K562 (cell line): ENCODE measurements at regions not wholly inside any gene's neighbourhood (a gene's known extent, or its start where the extent isn't known, plus 50 kb on each side); places are given as distances from the start of the nearest gene placed in this dataset.

Source experiments
- ATAC-seq: fragments of 200-7000 bp; cut with Tn5 transposase; 3 replicates; pipeline ENCODE4 v1.9.1; 2020; ENCODE audit warnings: moderate library complexity
- BruUV-seq: library from RNA; stranded (reverse); fragments of 400-500 nt; replicated peaks from 2 replicates; lab custom pipeline; 2021; lab: Mats Ljungman, UMichigan
- CTCF ChIA-PET: fragments of 300-600 bp; formaldehyde crosslinking; extraction: SDS; loops from one replicate; lab custom pipeline; 2021; ENCODE audit warnings: low intra/inter-chr PET ratio; lab: Yijun Ruan, JAX
- POLR2A ChIA-PET: fragments of 300-600, 350-650 bp; sonication (Branson Sonifier 250); formaldehyde crosslinking; extraction: SDS; loops from one replicate; lab custom pipeline; 2021; ENCODE audit warnings: antibody characterized with exemption, inconsistent platforms; lab: Yijun Ruan, JAX
- DNase-seq, 4 experiments: peaks; one replicate each; pipeline versions ENCODE4 v3.0.0 to v3.0.0-alpha.2; 2011 to 2018; ENCODE audit warnings: low spot score in 3 of 4, mixed read lengths in 3 of 4; ENCODE audit errors: extremely low read depth in 1 of 4
- FAIRE-seq: peaks from 2 replicates; lab custom pipeline; 2011; peaks lifted over from hg19 to GRCh38; lab: Jason Lieb, UNC
- H2AFZ ChIP-seq: 2 replicates; pipeline ENCODE4 v1.6.0; 2011; ENCODE audit warnings: low read depth, low read length, control low read depth, inconsistent platforms
- H3K27ac ChIP-seq: fragments of 200-600 bp; 3 replicates; pipeline ENCODE4 v1.8.0; 2011; ENCODE audit warnings: low read depth, mild to moderate bottlenecking, control low read depth, inconsistent platforms, low read length, moderate library complexity, mixed read lengths; ENCODE audit errors: extremely low read depth
- H3K27me3 ChIP-seq, 2 experiments: fragments of 300-600 bp in 1 of 2; 2 replicates in 1 of 2; 3 replicates in 1 of 2; pipeline versions ENCODE4 v1.6.0 to v1.8.0; 2011; ENCODE audit warnings: inconsistent platforms in 2 of 2, low read length in 2 of 2, mild to moderate bottlenecking in 1 of 2, mixed read lengths in 1 of 2, moderate library complexity in 1 of 2; ENCODE audit not compliant: control insufficient read depth in 2 of 2, insufficient read depth in 2 of 2
- H3K36me3 ChIP-seq: fragments of 300-600 bp; 3 replicates; pipeline ENCODE4 v1.8.0; 2011; ENCODE audit warnings: mild to moderate bottlenecking, low read length, inconsistent platforms; ENCODE audit not compliant: control insufficient read depth, insufficient read depth
- H3K4me1 ChIP-seq, 2 experiments: fragments of 200-600 bp in 1 of 2; replicated peaks in 1 of 2; 2 replicates in 1 of 2; 3 replicates in 1 of 2; pipeline versions ENCODE4 v1.5.1 to v1.8.0; 2011; ENCODE audit warnings: inconsistent platforms in 2 of 2, low read length in 2 of 2, mild to moderate bottlenecking in 1 of 2, mixed read lengths in 1 of 2, moderate library complexity in 1 of 2; ENCODE audit not compliant: control insufficient read depth in 2 of 2, insufficient read depth in 2 of 2
- H3K4me2 ChIP-seq: 2 replicates; pipeline ENCODE4 v1.6.1; 2011; ENCODE audit warnings: low read length, control low read depth, inconsistent platforms, mixed read lengths; ENCODE audit not compliant: insufficient read depth
- H3K4me3 ChIP-seq: fragments of 200-600 bp; sonication (generic), shearing (Covaris generic); 2 replicates; pipeline ENCODE4 v1.5.1; 2016; ENCODE audit warnings: control low read depth, inconsistent platforms
- H3K79me2 ChIP-seq: fragments of 200-600 bp; 3 replicates; pipeline ENCODE4 v1.8.0; 2011; ENCODE audit warnings: low read length, inconsistent platforms; ENCODE audit not compliant: control insufficient read depth, insufficient read depth
- H3K9ac ChIP-seq, 2 experiments: 2 replicates each; pipeline versions ENCODE4 v1.6.0 to v1.6.1; 2011; ENCODE audit warnings: low read depth in 2 of 2, low read length in 2 of 2, control low read depth in 1 of 2, inconsistent platforms in 1 of 2, mild to moderate bottlenecking in 1 of 2, mixed read lengths in 1 of 2; ENCODE audit not compliant: insufficient read depth in 1 of 2
- H3K9me1 ChIP-seq: one replicate; pipeline ENCODE4 v1.6.0; 2011; ENCODE audit warnings: inconsistent platforms, mild to moderate bottlenecking, low read length, moderate library complexity; ENCODE audit not compliant: control insufficient read depth, insufficient read depth
- H3K9me3 ChIP-seq: replicated peaks from 2 replicates; pipeline ENCODE4 v1.5.1; 2011; ENCODE audit warnings: low read depth, low read length, inconsistent platforms; ENCODE audit not compliant: control insufficient read depth, insufficient read depth
- H4K20me1 ChIP-seq: replicated peaks from 2 replicates; pipeline ENCODE4 v1.6.1; 2011; ENCODE audit warnings: low read length, inconsistent platforms, mixed read lengths; ENCODE audit not compliant: control insufficient read depth, insufficient read depth
- CEBPG ChIP-seq, 3 experiments: fragments of 200-800 bp in 1 of 3; sonication (Bioruptor generic) in 1 of 3; sonication (generic) in 1 of 3; formaldehyde crosslinking in 1 of 3; IDR thresholded peaks in 2 of 3; conservative IDR thresholded peaks in 1 of 3; 2 replicates each; pipeline versions ENCODE4 v1.6.1 to v1.8.0; 2016 to 2022; ENCODE audit warnings: missing compliant biosample characterization in 2 of 3, missing genetic modification characterization in 2 of 3, mild to moderate bottlenecking in 1 of 3, missing genetic modification reagents in 1 of 3
- DIDO1 ChIP-seq: fragments of 450-650 bp; IDR thresholded peaks from 2 replicates; pipeline ENCODE4 v1.6.1; 2016; ENCODE audit warnings: low read depth, missing biosample characterization, missing genetic modification characterization
- DNMT1 ChIP-seq: fragments of 450-650 bp; IDR thresholded peaks from 2 replicates; pipeline ENCODE4 v1.6.1; 2016; ENCODE audit warnings: antibody characterized with exemption, mild to moderate bottlenecking
- FOS ChIP-seq: IDR thresholded peaks from 3 replicates; pipeline ENCODE4 v1.6.1; 2011; ENCODE audit not compliant: insufficient read length; ENCODE audit errors: extremely low read depth
- FOXK1 ChIP-seq: sonication (generic); formaldehyde crosslinking; IDR thresholded peaks from 2 replicates; pipeline ENCODE4 v1.8.0; 2022; ENCODE audit warnings: missing genetic modification reagents, mild to moderate bottlenecking, borderline replicate concordance
- KLF6 ChIP-seq: fragments of 250-450 bp; sonication (Bioruptor Pico); IDR thresholded peaks from 2 replicates; pipeline ENCODE4 v1.4.0; 2020; ENCODE audit warnings: mild to moderate bottlenecking, moderate library complexity, borderline replicate concordance
- MCM5 ChIP-seq: fragments of 450-650 bp; IDR thresholded peaks from 2 replicates; pipeline ENCODE4 v1.6.1; 2016; ENCODE audit warnings: low read depth
- RCOR1 ChIP-seq, 2 experiments: IDR thresholded peaks; 2 replicates each; pipeline ENCODE4 v1.6.1; 2012; ENCODE audit warnings: low read depth in 2 of 2, low read length in 2 of 2, borderline replicate concordance in 1 of 2, improper control_type of control experiment in 1 of 2
- ZBTB9 ChIP-seq: fragments of 450-650 bp; formaldehyde crosslinking; IDR thresholded peaks from 2 replicates; pipeline ENCODE4 v1.4.0; 2020; ENCODE audit warnings: mild to moderate bottlenecking, moderate library complexity
- ZC3H8 ChIP-seq: fragments of 450-650 bp; IDR thresholded peaks from 2 replicates; pipeline ENCODE4 v1.6.1; 2017
- ZNF347 ChIP-seq: fragments of 450-650 bp; formaldehyde crosslinking; IDR thresholded peaks from 2 replicates; pipeline ENCODE4 v1.4.0; 2020; ENCODE audit warnings: low read depth, mild to moderate bottlenecking, moderate library complexity
- ZNF436 ChIP-seq: fragments of 250-450, 450-650 bp; sonication (Bioruptor Pico); formaldehyde crosslinking; IDR thresholded peaks from 2 replicates; pipeline ENCODE4 v1.7.0; 2020; ENCODE audit warnings: mild to moderate bottlenecking
- ZNF57 ChIP-seq: fragments of 450-650 bp; formaldehyde crosslinking; IDR thresholded peaks from 2 replicates; pipeline ENCODE4 v1.4.0; 2020; ENCODE audit warnings: mild to moderate bottlenecking, moderate library complexity
- ZNF707 ChIP-seq: fragments of 250-450 bp; sonication (Bioruptor Pico); conservative IDR thresholded peaks from 2 replicates; pipeline ENCODE4 v1.8.0; 2022; ENCODE audit warnings: inconsistent platforms, mild to moderate bottlenecking, moderate library complexity
- ZSCAN29 ChIP-seq: fragments of 450-650 bp; IDR thresholded peaks from 2 replicates; pipeline ENCODE4 v1.6.1; 2017
- WGBS: fragments of 100-300 bp; shearing (Covaris generic); methylation state at CpG from one replicate; pipeline ENCODE4 v1.1.6; 2016; ENCODE audit warnings: low coverage, mixed read lengths; ENCODE audit not compliant: insufficient coverage; ENCODE audit errors: missing lambda C conversion rate; 5-methylcytosine and 5-hydroxymethylcytosine counted together
- in situ Hi-C: fragments of 300-500 bp; cut with MboI; formaldehyde crosslinking; loops from 4 replicates; pipeline ENCODE4 v1.15.0; 2018; ENCODE audit warnings: inconsistent platforms, mixed read lengths
- intact Hi-C: fragments of 100-400 bp; cut with micrococcal nuclease; formaldehyde crosslinking; loops from 2 replicates; pipeline ENCODE4 v1.14.2; 2022
- TF ChIP-seq, protein P1 (sequence below): IDR thresholded peaks from 3 replicates; pipeline ENCODE4 v1.6.1; 2011; ENCODE audit warnings: borderline replicate concordance, mild to moderate bottlenecking; ENCODE audit not compliant: insufficient read length, insufficient read depth
- TF ChIP-seq, protein P2 (sequence below): fragments of 450-650 bp; IDR thresholded peaks from 2 replicates; pipeline ENCODE4 v1.6.1; 2014; ENCODE audit warnings: low read depth, mild to moderate bottlenecking, moderate library complexity, borderline replicate concordance

DNA sequence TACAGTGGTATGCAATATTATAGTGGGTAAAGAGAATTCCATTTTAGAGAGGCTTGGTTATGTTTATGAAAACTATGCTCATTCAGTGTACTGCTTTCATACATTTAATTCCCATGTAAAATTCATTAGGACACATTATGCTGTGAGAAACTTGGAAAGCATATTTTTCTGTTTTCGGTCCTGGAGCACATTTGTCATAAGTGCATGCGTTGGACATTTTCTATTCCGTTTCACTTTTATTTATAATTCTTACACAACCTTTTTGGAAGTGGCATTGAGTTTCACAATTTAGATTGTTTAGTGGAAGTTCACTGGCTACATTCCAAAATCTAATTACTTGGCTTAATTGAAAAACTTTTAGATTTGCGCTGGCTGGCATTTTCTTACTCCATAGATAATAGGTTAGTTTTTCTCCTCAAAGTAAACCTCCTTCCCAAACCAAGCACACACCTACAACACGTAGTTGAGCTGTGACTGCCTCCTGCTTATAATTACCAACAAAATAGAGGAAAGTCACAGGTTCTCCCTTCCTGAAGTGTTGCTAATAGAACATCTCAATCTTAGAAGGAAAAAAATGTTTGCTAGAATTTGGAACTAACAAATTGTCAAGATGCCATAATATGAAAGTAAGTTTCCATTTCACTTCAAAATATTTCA is 938.5 kb downstream of the TRHDE start (continued):
- TF ChIP-seq RCOR1 (IDR thresholded peaks at IDR 0.05; ENCODE audit: borderline replicate concordance in 1 of 2, low read depth in 2 of 2, low read length in 2 of 2) (no peak), ZSCAN29 (no peak), ZNF707 (CRISPR knock-in tag) (no peak), KLF6 (no peak)

DNA sequence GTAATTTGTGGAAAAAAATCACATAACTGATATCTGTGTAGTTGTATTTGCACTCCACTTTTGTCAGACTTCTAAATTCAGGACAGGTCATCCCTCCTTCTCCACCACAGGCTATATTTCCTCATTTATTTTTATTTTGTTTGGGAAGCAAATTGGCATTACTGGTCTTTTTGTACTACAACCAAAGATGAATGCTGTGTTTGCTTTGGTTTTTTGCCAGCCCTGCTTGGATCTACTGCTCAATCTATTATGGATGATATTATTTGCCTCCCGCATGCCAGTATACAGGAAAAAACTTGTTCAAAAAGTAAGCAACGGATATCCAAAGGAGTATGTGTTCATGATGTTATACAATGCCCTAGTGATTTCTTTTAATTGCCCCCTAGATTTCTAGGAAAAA is 948.8 kb downstream of the TRHDE start:
- no peak for FAIRE-seq
- TF ChIP-seq ZC3H8 (no peak), ZNF347 (CRISPR knock-in tag) (no peak), MCM5 (no peak), ZNF436 (CRISPR knock-in tag) (no peak), FOS (no peak), ZNF57 (CRISPR knock-in tag) (no peak), DIDO1 (tag) (no peak), ZBTB9 (CRISPR knock-in tag) (no peak), DNMT1 (no peak), FOXK1 (CRISPR knock-in tag) (no peak), CEBPG (CRISPR knock-in tag; IDR thresholded peaks at IDR 0.05) (no peak), CEBPG (tag; conservative IDR thresholded peaks at IDR 0.05 in 1 of 2, IDR thresholded peaks at IDR 0.05 in 1 of 2) (no peak)
- TF ChIP-seq, protein P1, sequence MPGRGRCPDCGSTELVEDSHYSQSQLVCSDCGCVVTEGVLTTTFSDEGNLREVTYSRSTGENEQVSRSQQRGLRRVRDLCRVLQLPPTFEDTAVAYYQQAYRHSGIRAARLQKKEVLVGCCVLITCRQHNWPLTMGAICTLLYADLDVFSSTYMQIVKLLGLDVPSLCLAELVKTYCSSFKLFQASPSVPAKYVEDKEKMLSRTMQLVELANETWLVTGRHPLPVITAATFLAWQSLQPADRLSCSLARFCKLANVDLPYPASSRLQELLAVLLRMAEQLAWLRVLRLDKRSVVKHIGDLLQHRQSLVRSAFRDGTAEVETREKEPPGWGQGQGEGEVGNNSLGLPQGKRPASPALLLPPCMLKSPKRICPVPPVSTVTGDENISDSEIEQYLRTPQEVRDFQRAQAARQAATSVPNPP, result no peak
- TF ChIP-seq, protein P2, sequence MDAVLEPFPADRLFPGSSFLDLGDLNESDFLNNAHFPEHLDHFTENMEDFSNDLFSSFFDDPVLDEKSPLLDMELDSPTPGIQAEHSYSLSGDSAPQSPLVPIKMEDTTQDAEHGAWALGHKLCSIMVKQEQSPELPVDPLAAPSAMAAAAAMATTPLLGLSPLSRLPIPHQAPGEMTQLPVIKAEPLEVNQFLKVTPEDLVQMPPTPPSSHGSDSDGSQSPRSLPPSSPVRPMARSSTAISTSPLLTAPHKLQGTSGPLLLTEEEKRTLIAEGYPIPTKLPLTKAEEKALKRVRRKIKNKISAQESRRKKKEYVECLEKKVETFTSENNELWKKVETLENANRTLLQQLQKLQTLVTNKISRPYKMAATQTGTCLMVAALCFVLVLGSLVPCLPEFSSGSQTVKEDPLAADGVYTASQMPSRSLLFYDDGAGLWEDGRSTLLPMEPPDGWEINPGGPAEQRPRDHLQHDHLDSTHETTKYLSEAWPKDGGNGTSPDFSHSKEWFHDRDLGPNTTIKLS, result no peak

More for the DNA sequence above, 948.8 kb downstream of the TRHDE start:
- in situ Hi-C loops, result no loop called here
- Histone ChIP-seq H3K9ac (no peak overlapping the region), H4K20me1 (no peaks in the 10 kb centered on the region), H3K4me3 (no peak overlapping the region), H3K9me3 (no peaks in the 10 kb centered on the region; the same call in 1 of the 2 replicates), H3K27me3 (no peaks in the 10 kb centered on the region), H2AFZ (no peak overlapping the region), H3K9me1 (no peaks in the 10 kb centered on the region), H3K79me2 (no peaks in the 10 kb centered on the region), H3K27ac (no peak overlapping the region), H3K4me2 (no peak overlapping the region), H3K36me3 (no peaks in the 10 kb centered on the region), H3K4me1 (no peaks in the 10 kb centered on the region)
- intact Hi-C loops, result no loop called here
- ChIA-PET POLR2A (no interaction called here), CTCF (no interaction called here)
- no TSS peak for BruUV-seq
- WGBS, result 9% methylated on average over 2 of the region's 2 CpGs
- ATAC-seq (no peak), DNase-seq (no peak)
